Smooth muscle cell (in vitro differentiated cells): ENCODE measurements at regions not wholly inside any gene's neighbourhood (a gene's known extent, or its start where the extent isn't known, plus 50 kb on each side); places are given as distances from the start of the nearest gene placed in this dataset.

Experiments
- DNase-seq: peaks from one replicate; lab custom pipeline; 2025; ENCODE audit not compliant: unreplicated experiment; lab: John Stamatoyannopoulos, UW
- H2AFZ ChIP-seq: fragments of 200-600 bp; sonication (generic); 2 replicates; pipeline ENCODE4 v1.6.0; 2016; ENCODE audit warnings: antibody characterized with exemption, low read depth, mild to moderate bottlenecking
- H3F3A ChIP-seq: fragments of 200-600 bp; sonication (generic); 2 replicates; pipeline ENCODE4 v1.6.0; 2017; ENCODE audit warnings: antibody characterized with exemption, low read depth
- H3K27ac ChIP-seq: fragments of 200-600 bp; sonication (generic); 2 replicates; pipeline ENCODE4 v1.5.1; 2016; ENCODE audit warnings: low read depth, mild to moderate bottlenecking
- H3K27me3 ChIP-seq: fragments of 200-600 bp; sonication (generic); 2 replicates; pipeline ENCODE4 v1.6.1; 2016; ENCODE audit warnings: low read depth, mild to moderate bottlenecking
- H3K36me3 ChIP-seq: fragments of 200-600 bp; sonication (generic); 2 replicates; pipeline ENCODE4 v1.5.1; 2016; ENCODE audit warnings: low read depth
- H3K4me1 ChIP-seq: fragments of 200-600 bp; sonication (generic); 2 replicates; pipeline ENCODE4 v1.5.1; 2016; ENCODE audit warnings: low read depth
- H3K4me2 ChIP-seq: fragments of 200-600 bp; sonication (generic); 2 replicates; pipeline ENCODE4 v1.6.0; 2016; ENCODE audit warnings: mild to moderate bottlenecking
- H3K4me3 ChIP-seq: fragments of 200-600 bp; sonication (generic); 2 replicates; pipeline ENCODE4 v1.5.1; 2016; ENCODE audit warnings: mild to moderate bottlenecking
- H3K79me2 ChIP-seq: fragments of 200-600 bp; sonication (generic); 2 replicates; pipeline ENCODE4 v1.6.0; 2016; ENCODE audit warnings: low read depth, mild to moderate bottlenecking
- H3K9ac ChIP-seq: fragments of 200-600 bp; sonication (generic); 2 replicates; pipeline ENCODE4 v1.6.0; 2016; ENCODE audit warnings: low read depth
- H3K9me3 ChIP-seq: fragments of 200-600 bp; sonication (generic); replicated peaks from 2 replicates; pipeline ENCODE4 v1.5.1; 2016; ENCODE audit warnings: low read depth
- H4K20me1 ChIP-seq: fragments of 200-600 bp; sonication (generic); 2 replicates; pipeline ENCODE4 v1.6.0; 2016; ENCODE audit warnings: low read depth
- CTCF ChIP-seq: fragments of 200-600 bp; sonication (generic); IDR thresholded peaks from 2 replicates; pipeline ENCODE4 v1.5.1; 2017; ENCODE audit warnings: borderline replicate concordance, mild to moderate bottlenecking, antibody characterized with exemption; ENCODE audit not compliant: insufficient read depth, poor library complexity, severe bottlenecking
- WGBS: methylation state at CpG from one replicate; pipeline ENCODE4 v1.1.7; 2016; ENCODE audit warnings: low lambda C conversion rate; 5-methylcytosine and 5-hydroxymethylcytosine counted together

- Histone ChIP-seq H3K36me3 (no peaks in the 10 kb centered on the region), H2AFZ (no peak overlapping the region), H3K79me2 (no peaks in the 10 kb centered on the region), H3K4me1 (no peaks in the 10 kb centered on the region), H3K9ac (no peak overlapping the region), H3K27ac (no peak overlapping the region), H3K9me3 (no peaks in the 10 kb centered on the region), H3K4me3 (no peak overlapping the region), H3F3A (no peaks in the 10 kb centered on the region), H4K20me1 (no peaks in the 10 kb centered on the region), H3K4me2 (no peak overlapping the region), H3K27me3 (no peaks in the 10 kb centered on the region)
- 84% methylated on average over 6 of the region's 6 CpGs for WGBS
- DNase-seq, result no peak
- no peak for TF ChIP-seq CTCF
Observed at GRCh38 chr13:73578251-73578875, 519.6 kb downstream of the KLF5 start.

GRCh38 chr13:73576291-73576690, 517.5 kb downstream of the KLF5 start:
- TF ChIP-seq CTCF, result no peak
- Histone ChIP-seq H3K9ac (no peak overlapping the region), H3K9me3 (no peaks in the 10 kb centered on the region), H3K36me3 (no peaks in the 10 kb centered on the region), H3K27ac (no peak overlapping the region), H3F3A (no peaks in the 10 kb centered on the region), H3K79me2 (no peaks in the 10 kb centered on the region), H2AFZ (no peak overlapping the region), H3K4me2 (no peak overlapping the region), H4K20me1 (no peaks in the 10 kb centered on the region), H3K4me1 (no peaks in the 10 kb centered on the region), H3K4me3 (no peak overlapping the region), H3K27me3 (no peaks in the 10 kb centered on the region)
- no peak for DNase-seq
- WGBS, result 95% methylated on average over 4 of the region's 4 CpGs

- Histone ChIP-seq H3K27ac (no peak overlapping the region), H3K4me1 (no peaks in the 10 kb centered on the region), H3K36me3 (no peaks in the 10 kb centered on the region), H3K79me2 (no peaks in the 10 kb centered on the region), H3K4me3 (no peak overlapping the region), H3K9ac (no peak overlapping the region), H2AFZ (no peak overlapping the region), H3K4me2 (no peak overlapping the region), H3K27me3 (no peaks in the 10 kb centered on the region), H3F3A (no peaks in the 10 kb centered on the region), H3K9me3 (no peaks in the 10 kb centered on the region), H4K20me1 (no peaks in the 10 kb centered on the region)
- TF ChIP-seq CTCF, result no peak
- WGBS, result 63% methylated on average over 3 of the region's 3 CpGs
- DNase-seq, result no peak
Observed at GRCh38 chr13:73572824-73573223, 514.0 kb downstream of the KLF5 start.

GRCh38 chr13:73571376-73571775, 512.6 kb downstream of the KLF5 start:
- 83% methylated on average over 1 of the region's 1 CpG for WGBS
- no peaks in the 10 kb centered on the region for H3F3A ChIP-seq

More at GRCh38 chr13:73571376-73571775, 512.6 kb downstream of the KLF5 start:
- Histone ChIP-seq H3K27me3 (no peaks in the 10 kb centered on the region), H3K36me3 (no peaks in the 10 kb centered on the region), H3K4me2 (no peak overlapping the region), H4K20me1 (no peaks in the 10 kb centered on the region), H3K9ac (no peak overlapping the region), H2AFZ (no peak overlapping the region), H3K79me2 (no peaks in the 10 kb centered on the region), H3K4me3 (no peak overlapping the region), H3K4me1 (no peaks in the 10 kb centered on the region), H3K9me3 (no peaks in the 10 kb centered on the region), H3K27ac (no peak overlapping the region)
- TF ChIP-seq CTCF, result no peak
- DNase-seq, result no peak
